GM18502 (cell line): ENCODE measurements at regions not wholly inside any gene's neighbourhood (a gene's known extent, or its start where the extent isn't known, plus 50 kb on each side); places are given as distances from the start of the nearest gene placed in this dataset.
"Not testable (repeated sequence)": the region's sequence is repeated elsewhere in the genome, so short reads cannot be mapped to it uniquely, and the experiment has no call there.

Experiments used
- ATAC-seq: cut with Tn5 transposase; IDR thresholded peaks from one replicate; pipeline ENCODE4 v1.9.1; 2021; ENCODE audit warnings: mild to moderate bottlenecking; ENCODE audit not compliant: unreplicated experiment, poor library complexity

DNA sequence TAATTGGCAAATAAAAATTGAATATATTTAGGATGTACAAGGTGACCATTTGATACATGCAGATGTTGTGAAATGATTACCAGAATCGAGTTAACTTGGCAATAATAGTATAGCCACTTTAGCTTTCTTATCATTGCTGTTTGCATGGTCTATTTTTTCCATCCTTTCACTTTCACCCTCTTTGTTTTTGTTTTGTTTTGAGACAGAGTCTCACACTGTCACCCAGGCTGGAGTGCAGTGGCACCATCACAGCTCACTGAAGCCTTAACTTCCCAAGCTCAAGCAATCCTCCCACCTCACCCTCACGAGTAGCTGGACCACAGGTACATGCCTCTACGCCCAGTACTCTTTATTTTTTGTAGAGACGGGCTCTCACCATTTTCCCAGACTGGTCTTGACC is 218.6 kb upstream of the ADGRL3 start:
- no peak for ATAC-seq

GRCh38 chr4:60989141-60989540 is 211.0 kb upstream of the ADGRL3 start:
- no peak for ATAC-seq

DNA sequence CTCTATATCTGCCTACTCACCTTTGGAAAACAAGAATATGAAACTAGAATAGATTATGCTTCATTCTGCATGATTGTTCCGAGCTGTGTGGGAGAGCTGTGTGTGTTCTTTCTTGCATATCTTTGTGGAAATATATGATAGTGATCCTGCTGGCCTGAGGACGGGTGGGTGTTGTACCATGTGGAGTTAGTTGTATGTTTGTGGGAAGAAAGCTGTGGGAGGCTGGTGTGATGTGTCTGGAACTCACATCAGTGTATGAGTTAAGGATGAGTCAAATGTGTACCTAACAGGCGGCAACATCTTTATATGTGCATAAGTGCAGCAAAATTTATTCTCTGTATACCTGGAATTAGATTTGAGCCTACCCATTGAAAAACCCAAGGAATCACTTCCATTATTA is 208.1 kb upstream of the ADGRL3 start:
- no peak for ATAC-seq

GRCh38 chr4:61003301-61003700 is 196.8 kb upstream of the ADGRL3 start:
- ATAC-seq, result no peak

DNA sequence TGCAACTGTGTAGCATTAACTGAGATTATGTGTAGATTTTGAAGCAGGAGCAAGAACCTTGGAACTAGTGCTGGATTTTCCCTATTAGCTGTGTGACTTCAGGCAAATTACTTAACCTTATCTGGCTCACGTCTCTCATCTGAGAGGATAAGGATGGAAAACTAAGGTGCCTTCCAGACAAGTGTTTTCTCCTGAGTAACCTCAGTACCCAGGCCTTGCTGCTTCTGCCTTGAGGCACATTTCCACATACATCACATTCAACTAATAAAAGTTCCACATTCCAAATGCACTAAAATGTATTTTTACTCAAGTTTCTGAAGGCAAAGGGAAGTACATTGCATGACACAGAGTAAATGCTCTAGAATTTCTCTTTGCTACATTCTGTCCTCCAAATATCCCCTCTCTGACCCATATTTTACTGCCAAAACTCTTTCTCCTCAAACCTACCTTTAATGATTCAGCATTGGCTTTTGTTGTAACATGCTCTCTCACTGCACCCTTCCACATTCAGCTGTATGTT is 195.4 kb upstream of the ADGRL3 start:
- ATAC-seq, result no peak

DNA sequence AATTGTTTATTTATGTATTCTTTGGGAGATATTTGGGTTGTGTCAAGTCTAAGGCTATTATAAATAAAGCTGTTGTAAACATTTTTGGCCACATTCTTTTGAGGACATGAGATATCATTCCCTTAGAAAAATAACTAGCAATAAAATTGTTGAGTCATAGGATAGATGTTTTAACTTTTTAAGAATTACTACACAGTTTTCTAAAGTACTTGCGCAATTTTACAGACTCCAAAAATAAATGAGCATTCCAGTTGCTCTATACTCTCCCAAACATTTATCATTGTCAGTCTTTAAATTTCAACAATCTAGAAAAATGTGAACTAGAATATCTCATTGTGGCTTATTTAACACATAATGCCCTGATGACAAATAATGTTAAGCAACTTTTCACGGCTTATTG is 189.1 kb upstream of the ADGRL3 start:
- ATAC-seq, result no peak

GRCh38 chr4:61011936-61012335 is 188.2 kb upstream of the ADGRL3 start:
- ATAC-seq, result not testable (repeated sequence)

- ATAC-seq, result no peak
These were observed 175.5 kb upstream of the ADGRL3 start for GRCh38 chr4:61024610-61025009.

- no peak for ATAC-seq
These were observed 172.2 kb upstream of the ADGRL3 start for GRCh38 chr4:61027939-61028338.

GRCh38 chr4:61036071-61036684 is 163.9 kb upstream of the ADGRL3 start:
- ATAC-seq, result no peak

GRCh38 chr4:61041527-61041926 is 158.6 kb upstream of the ADGRL3 start:
- ATAC-seq, result no peak

- ATAC-seq, result no peak
These were observed 155.3 kb upstream of the ADGRL3 start for GRCh38 chr4:61044837-61045236.

DNA sequence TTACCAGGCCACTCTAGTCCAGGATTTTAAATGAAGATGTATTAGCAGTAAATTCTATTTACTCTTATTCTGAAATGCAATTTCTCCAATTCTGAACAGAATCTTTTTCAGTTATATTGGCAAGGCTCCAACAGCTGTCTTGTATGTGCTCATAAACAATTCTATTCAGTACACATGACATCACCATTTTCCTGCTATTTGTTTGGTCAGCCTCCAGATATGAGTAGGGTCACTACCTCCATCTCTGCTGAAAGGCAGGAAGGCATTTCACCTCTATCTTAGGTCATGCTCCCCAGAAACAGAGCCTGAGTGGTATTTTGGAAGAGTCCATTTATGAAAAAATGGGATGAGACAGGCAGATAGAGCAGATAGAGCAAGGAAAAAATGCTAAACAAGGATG is 151.1 kb upstream of the ADGRL3 start:
- no peak for ATAC-seq

GRCh38 chr4:61067381-61067780 is 132.7 kb upstream of the ADGRL3 start:
- no peak for ATAC-seq

DNA sequence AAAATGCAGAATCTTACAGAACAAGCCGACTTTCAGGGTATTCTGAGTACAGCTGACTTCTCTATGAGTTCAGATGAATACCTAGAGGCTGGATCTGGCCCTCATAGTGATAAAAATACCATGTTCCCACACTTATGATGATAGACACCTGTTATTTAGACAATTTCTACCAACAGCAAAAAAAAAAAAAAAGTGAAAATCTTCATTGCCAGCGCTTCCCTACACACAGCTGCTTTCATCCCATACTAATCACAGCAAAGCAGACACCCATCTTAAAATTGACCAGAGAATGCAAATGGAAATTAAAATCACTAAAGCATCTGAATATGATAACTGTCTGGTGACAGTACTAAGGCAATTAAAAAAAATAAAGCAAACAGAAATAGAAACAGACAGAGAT is 132.1 kb upstream of the ADGRL3 start:
- ATAC-seq, result no peak

DNA sequence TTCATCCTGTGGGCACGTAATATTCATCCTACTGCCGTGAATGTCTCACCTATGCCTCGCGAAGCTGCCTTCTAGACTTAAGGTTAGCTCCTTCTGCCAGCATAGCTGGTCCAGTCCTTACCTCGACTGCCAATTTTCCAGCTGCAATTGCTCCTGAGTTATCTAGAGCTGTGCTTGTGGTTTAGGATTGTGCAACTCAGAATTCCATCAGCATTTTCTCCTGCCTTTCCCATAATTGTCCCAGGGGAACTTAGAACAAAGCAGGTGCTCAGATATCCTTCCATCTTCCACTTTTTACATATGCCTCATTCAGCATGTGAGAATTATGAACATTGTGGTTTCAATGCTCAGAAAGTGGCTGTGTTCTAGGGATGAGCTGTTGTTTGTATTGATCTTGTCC is 131.4 kb upstream of the ADGRL3 start:
- no peak for ATAC-seq

- no peak for ATAC-seq
These were observed 129.9 kb upstream of the ADGRL3 start for GRCh38 chr4:61070269-61070668.

DNA sequence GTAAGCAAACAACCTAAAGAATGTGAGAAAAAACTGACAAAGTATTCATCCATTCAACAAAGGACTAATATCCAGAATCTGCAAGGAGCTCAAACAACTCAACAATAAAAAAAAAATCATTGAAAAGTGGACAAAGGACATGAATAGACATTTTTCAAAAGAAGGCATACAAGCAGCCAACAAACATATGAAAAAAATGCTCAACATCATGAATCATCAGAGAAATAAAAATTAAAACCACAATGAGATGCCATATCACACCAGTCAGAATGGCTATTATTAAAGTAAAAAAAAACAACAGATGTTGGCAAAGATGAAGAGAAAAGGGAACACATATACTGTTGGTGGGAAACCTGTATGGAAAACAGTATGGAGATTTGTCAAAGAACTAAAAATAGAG is 120.7 kb upstream of the ADGRL3 start:
- ATAC-seq, result no peak

- ATAC-seq, result no peak
These were observed 120.2 kb upstream of the ADGRL3 start for GRCh38 chr4:61079976-61080375.

DNA sequence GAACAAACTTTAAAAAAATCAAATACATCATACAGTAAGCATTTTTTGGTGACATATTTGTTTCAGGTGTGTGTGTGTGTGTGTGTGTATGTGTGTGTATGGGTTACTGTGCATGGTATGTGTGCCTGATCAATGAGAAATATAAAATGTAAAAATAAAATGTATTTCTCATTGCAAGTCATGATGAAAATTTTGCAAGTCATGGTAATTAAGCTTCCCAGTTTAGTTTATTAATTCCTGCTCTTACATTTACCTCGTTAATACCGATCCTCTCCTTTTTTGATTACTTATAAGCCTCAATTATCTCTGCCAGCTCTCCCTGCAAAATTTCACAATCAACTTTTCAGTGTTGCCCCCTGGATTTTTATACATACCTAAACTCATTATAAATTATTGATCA is 114.6 kb upstream of the ADGRL3 start:
- ATAC-seq, result no peak

GRCh38 chr4:61086357-61086756 is 113.8 kb upstream of the ADGRL3 start:
- ATAC-seq, result no peak

GRCh38 chr4:61086979-61087378 is 113.1 kb upstream of the ADGRL3 start:
- no peak for ATAC-seq
